LHCN-M2 (cell line): ENCODE measurements at regions not wholly inside any gene's neighbourhood (a gene's known extent, or its start where the extent isn't known, plus 50 kb on each side); places are given as distances from the start of the nearest gene placed in this dataset.

Experiments used
- DNase-seq: peaks from one replicate; pipeline ENCODE4 v3.0.0-alpha.2; 2012; ENCODE audit warnings: low read depth

- DNase-seq, result no peak
These were observed 596.6 kb upstream of the CELF2 start for GRCh38 chr10:10421071-10421470.

GRCh38 chr10:10431422-10432066, 586.1 kb upstream of the CELF2 start:
- DNase-seq, result no peak

DNA sequence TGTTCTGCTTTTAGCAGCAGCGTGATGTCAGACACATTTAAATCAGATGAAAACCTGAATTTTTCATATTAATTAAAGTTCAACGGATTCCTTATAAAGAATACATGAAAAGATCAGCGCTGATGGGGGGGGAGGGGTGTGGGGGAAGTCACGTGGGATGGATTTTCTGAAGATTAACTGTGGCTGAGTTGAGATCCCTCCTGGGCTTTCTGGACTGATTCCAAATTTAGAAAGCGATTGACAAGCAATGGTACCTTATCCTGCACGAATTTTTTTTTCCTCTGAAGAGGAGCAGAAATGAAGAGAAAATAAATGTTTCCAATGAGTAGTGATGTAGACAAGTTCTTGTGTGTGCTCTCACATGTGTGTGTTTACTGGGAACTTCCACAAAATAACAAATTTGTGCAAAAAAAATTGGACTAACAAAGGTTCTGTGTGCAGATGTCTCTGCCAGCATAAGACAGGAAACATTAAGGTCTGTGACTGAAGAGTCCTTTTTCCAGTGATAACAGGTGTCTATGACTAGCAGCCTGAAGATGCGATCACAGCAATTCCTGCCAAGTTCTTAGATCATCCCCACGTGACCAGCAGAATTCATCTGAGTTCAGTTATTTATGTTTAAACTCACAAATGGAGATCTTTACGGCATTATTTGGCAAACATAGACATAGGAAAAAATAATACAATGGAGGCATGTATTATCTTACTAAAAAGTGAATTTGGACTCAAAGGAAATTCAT, 585.2 kb upstream of the CELF2 start:
- DNase-seq, result peak; percentile 32

- no peak for DNase-seq
These were observed 583.4 kb upstream of the CELF2 start for GRCh38 chr10:10434312-10434711.

DNA sequence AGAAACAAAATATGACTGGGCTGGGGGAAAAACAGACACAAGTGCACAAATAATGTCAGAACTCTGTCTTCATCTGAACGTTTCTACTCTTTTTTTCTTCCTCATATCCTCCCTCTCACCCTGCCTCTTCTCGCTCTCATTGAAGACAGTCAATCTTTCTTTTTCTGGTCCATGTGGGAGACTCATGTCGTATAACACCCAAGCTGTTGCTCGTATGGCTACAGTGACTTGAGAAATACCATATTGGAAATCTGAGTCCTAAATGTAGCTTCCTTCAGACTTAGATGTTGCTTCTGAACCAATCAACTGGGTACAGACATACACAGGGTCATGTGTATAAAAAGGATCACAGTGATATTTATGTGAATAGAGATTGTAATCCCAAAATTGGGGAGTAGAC, 579.8 kb upstream of the CELF2 start:
- DNase-seq, result no peak

DNA sequence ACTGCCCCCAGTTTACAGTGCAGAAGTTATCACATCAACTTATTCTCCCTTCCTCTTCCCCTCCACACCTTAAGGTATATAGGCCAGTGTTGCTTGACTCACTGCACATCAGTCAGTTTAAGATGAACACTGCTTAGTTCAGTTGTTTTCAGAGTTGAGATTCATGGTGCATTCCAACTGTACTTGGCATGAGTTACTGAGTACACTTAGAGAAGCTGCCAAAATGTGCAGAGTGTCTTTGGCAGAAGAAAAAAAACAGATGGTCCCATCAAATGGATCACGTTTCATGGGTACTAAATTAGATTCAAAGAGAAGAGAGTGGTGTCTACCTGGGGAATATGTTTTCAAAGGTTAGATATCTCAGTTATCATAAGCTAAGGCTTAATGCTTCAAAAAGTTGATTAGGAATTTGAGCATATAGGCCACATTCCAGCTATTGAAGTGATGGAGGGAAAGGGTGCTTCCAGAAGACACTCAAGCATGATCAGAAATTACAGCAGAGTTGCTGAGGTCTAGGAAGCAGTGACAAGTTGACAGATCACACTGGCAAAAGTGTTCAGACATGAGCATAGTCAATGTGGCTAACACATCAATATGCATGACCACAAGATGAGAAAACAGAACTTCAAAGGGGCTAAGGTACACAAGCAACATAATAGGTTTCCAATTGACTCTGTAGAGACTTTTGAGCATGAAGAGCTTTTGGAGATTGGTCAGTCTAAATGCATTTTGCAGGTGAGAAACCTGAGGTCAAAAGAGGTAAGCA, 579.2 kb upstream of the CELF2 start:
- DNase-seq, result no peak

DNA sequence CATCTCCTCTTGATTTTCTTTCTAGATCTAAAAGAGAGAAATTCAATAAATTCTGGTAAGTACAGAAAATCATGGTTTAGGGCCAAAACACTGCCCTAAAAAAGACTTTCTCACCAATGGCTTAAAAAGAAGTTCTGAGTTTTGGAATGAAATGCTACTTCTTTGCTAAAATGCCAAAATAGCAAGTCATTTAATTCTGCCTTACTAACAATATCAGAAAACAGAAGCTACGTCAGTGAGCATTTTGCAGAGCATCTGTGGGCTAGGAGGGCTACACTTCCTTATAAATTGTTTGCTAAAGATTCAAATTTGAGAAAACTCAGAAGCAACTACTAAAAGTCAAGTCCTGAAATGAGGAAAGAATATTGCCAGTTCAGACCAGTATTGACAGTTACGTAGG, 560.8 kb upstream of the CELF2 start:
- no peak for DNase-seq

GRCh38 chr10:10460451-10460850, 557.2 kb upstream of the CELF2 start:
- peak; percentile 15 for DNase-seq

DNA sequence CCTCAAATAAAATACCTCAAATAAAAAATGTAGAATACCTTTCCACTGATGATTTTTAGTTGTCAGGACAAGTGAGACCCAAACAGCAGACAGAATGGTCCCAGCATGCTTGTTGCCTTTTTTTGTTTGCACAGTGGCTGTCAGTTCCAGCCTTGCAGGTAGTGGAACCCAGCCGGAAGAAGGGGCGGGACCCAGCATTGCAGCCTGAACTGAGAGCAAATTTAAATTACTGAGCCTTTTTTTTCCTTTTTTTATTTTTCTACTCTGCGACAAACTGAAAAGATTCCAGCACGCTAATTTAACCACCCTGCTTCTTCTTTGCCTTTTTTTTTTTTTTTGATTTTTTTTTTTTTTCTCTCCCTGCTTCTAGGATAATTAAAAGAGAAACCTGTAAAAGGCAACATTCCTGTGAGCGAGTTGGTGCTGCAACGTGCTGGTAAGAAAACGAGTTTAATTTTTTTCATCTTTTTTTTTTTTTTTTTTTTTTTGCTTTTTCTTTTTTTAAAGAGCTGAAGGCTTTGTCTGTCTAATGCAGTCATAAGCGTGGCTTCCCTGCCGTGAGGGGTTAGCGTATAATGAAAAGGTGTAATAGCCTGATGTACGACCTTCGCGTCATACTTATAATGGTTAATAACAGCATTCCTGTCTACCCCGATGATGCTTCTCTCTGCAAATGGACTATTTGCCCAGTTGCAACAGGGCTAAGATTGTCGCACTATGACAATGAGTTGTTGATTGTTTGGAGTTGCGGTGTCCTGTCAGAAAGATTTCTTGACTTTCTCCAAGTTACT, 555.3 kb upstream of the CELF2 start:
- no peak for DNase-seq

DNA sequence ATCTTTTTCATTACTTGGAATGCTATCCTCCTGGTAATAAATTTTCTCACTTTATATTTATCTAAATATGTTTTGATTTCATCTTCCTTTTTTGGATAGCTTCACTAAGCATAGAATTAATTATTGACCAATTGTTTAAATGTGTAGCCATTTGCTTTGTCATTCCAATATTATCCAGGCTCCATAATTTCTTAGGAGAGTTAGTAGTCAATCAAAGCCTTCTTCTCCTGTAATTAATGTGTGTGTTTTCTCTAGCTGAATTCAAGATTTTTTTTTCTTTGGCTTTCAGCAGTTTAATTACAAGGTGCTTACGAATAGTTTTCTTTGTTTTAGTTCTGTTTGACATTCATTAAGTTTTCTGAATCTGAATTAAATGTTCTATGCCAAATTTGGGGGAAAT, 545.9 kb upstream of the CELF2 start:
- DNase-seq, result no peak

GRCh38 chr10:10475812-10476211, 541.9 kb upstream of the CELF2 start:
- DNase-seq, result no peak

DNA sequence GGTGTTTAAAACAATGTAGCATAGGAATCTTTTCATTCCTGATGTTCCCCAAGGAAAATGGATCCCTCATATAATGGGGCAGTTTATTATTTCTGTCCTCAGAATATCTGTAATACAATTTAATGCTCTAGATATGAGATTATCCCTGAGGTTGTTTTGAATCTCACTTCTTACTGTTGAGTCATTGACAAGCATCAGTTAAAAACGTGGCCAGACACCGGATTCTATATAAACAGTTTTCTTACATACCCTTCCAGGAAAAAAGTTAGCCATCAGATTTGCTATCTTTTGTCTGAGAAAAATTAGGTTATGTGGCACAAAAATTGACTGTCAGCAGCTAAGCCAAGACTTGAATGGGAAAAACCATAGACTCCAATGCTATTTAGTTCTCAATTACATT, 539.8 kb upstream of the CELF2 start:
- DNase-seq, result no peak

DNA sequence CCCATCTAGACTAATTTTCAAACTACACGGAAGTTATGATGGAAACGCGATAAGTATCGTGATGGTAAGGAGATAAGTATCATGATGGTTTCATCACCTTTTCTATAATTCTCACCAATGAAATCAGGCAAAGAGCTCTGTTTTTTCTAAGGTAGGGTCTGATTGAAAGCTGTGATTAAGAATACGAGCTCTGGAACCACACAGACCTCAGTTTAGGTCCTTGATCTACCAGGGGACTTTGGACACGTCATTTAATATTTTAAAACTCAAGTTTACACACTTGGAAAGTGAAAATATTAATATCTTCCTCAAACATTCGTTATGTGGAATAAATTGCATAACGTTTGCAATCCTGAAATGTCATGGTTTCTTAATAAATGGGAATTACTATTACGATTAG, 538.2 kb upstream of the CELF2 start:
- DNase-seq, result no peak

- no peak for DNase-seq
These were observed 535.1 kb upstream of the CELF2 start for GRCh38 chr10:10482613-10483012.

GRCh38 chr10:10489076-10489475, 528.6 kb upstream of the CELF2 start:
- no peak for DNase-seq

GRCh38 chr10:10489805-10490571, 527.7 kb upstream of the CELF2 start:
- no peak for DNase-seq

GRCh38 chr10:10490581-10490980, 527.1 kb upstream of the CELF2 start:
- DNase-seq, result no peak

DNA sequence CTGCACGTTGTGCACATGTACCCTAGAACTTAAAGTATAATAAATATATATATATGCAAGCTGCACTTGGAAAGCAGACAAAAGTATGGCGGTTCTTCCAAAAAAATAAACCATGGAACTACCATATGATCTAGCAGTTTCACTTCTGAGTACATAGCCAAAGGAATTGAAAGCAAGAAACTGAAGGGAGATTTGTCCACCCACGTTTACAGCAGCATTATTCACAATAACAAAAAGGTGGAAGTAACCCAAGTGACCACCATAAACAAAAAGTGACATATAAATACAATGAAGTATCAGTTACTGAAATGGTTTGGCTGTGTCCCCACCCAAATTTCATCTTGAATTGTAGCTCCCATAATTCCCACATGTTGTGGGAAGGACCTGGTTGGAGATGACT, 525.3 kb upstream of the CELF2 start:
- DNase-seq, result no peak

DNA sequence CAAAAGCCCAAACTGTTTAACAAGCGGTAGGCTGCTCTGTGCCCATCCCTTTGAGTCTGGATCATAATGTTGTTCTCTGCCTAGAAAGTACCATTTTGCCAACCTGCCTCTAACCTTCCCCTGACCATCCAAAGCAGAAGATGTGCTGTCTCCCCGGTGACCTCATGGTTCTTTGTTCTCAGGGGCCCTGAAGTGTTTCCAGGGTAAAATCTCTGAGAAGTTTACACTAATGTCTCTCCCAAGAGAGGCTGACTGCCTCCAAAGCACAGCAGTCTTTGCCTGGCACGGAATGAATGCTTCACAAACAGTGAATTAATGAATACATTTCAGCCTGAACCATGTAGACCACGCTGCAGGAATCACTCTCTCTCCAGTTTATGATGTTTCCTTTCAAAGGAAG, 523.8 kb upstream of the CELF2 start:
- no peak for DNase-seq

GRCh38 chr10:10497245-10497644, 520.4 kb upstream of the CELF2 start:
- DNase-seq, result no peak

DNA sequence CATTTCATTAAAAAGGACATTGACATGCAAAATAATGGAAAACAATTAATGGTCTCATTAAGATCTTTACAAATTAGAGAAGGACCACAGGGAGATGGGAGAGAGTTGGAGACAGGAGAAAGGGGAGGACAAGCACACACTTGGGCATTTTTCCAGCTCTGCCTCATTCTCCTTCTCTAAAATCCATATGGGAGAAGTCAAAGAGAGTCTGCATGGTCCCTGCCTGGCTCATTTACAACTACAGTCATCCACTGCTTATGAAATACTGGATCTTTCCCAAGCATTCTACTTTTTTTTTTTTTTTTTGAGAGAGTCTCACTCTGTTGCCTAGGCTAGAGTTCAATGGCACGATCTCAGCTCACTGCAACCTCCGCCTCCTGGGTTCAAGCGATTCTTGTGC, 518.9 kb upstream of the CELF2 start:
- peak; percentile 8 for DNase-seq
